HG03066 (cell line): ENCODE measurements at regions not wholly inside any gene's neighbourhood (a gene's known extent, or its start where the extent isn't known, plus 50 kb on each side); places are given as distances from the start of the nearest gene placed in this dataset.
"Not testable (repeated sequence)": the region's sequence is repeated elsewhere in the genome, so short reads cannot be mapped to it uniquely, and the experiment has no call there.

ENCODE experiments used
- ATAC-seq: cut with Tn5 transposase; IDR thresholded peaks from one replicate; pipeline ENCODE4 v1.9.1; 2021; ENCODE audit warnings: low read depth; ENCODE audit not compliant: unreplicated experiment

DNA sequence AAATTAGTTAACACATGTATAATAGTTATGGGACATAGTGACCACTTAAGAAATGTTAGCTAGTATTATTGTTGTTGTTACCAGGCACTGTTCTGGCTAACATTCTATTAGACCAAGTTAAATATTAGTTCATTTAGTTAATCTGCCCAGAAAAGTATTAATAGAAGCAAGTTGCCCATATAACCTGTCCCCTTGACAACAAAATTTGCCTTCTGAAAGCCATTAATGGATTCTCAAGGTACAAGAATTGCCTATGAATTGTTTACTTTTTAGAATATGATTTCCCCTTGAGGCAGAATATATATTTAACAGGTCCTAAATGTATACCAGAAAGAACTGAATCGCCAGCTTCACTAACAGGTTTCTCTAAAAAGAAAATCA lies 167.3 kb upstream of the TMCC3 start:
- ATAC-seq, result no peak

GRCh38 chr12:94817201-94817600 lies 166.8 kb upstream of the TMCC3 start:
- ATAC-seq, result not testable (repeated sequence)

GRCh38 chr12:94816746-94817145 lies 166.4 kb upstream of the TMCC3 start:
- not testable (repeated sequence) for ATAC-seq

GRCh38 chr12:94815958-94816357 lies 165.6 kb upstream of the TMCC3 start:
- no peak for ATAC-seq

- no peak for ATAC-seq
Observed at GRCh38 chr12:94815450-94815849, 165.1 kb upstream of the TMCC3 start.

GRCh38 chr12:94813314-94813713 lies 163.0 kb upstream of the TMCC3 start:
- ATAC-seq, result no peak

DNA sequence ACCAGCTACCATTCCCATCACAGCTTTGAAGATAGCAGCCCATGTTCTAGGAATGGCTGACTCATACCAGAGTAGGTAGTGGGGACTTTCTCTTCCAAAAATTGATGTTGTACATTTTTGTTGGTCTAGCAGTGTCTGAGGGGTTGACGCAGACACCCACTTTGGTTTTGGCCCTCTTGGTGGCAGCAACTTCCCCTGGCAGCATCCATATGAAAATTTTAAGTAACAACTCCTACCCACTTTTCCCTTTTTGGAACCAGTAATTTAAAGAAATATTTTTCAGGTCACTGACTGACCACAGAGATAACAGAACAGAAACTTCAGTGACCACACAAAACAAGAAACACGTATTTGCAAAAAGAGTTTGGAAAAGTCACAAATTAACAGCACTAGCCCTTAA lies 162.0 kb upstream of the TMCC3 start:
- ATAC-seq, result no peak

- no peak for ATAC-seq
Observed at GRCh38 chr12:94811611-94812010, 161.3 kb upstream of the TMCC3 start.

DNA sequence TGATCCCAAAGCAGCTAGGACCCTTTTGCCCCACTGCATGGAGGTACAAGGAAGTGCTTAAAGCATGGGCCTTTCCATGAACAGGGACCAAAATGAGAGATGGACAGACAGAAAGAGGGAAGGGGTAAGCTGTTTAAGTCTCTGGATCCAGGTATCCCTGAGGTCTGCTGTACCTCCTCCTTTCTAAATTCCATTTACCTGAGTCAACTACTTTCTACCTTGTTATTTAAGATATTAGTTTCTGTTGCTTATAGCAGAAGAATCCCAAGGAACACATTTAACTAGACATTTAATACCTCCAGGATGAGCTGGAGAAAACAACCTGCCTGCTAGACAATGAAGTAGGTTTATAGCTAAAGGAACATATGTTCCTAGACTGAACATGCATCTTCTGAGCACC lies 157.6 kb upstream of the TMCC3 start:
- no peak for ATAC-seq

GRCh38 chr12:94806617-94807016 lies 156.3 kb upstream of the TMCC3 start:
- no peak for ATAC-seq

GRCh38 chr12:94805749-94806529 lies 155.6 kb upstream of the TMCC3 start:
- ATAC-seq, result no peak

- no peak for ATAC-seq
Observed at GRCh38 chr12:94803939-94804338, 153.6 kb upstream of the TMCC3 start.

DNA sequence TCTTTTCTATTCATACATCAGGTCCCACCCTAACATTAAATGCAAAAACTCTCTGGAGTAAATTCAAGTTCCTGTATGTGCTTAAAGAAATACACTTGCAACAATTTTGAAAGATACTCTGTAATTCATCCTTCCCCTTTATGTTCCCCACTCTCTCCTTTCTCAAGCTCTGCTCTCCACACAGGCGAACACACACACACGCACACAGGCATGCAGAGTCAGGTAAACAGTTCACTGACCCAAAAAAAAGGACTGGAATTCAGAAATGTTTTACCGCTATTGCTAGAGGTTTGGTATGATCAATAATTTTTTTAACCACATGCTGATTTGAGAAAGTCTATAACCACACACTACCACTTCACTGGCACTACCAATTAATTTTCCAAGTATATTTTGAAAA lies 152.4 kb upstream of the TMCC3 start:
- no peak for ATAC-seq

DNA sequence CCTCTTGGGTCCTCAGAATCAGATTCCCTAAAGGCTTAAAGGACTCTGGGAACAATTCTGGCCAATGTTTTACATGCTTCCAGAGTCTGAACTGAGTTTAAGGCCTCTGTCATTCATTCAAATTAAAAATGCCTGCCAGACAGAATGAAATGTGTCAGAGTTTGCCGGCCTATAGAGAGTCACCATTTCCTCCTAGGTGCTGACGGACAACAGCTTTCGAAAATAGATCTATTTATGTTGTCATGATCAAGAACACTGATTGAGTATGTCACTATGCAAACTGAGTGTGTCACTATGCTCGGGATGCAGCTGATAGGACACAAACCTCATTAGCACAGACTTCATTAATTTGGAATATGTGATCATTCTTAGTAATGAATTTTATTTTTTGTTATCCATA lies 151.4 kb upstream of the TMCC3 start:
- ATAC-seq, result no peak

DNA sequence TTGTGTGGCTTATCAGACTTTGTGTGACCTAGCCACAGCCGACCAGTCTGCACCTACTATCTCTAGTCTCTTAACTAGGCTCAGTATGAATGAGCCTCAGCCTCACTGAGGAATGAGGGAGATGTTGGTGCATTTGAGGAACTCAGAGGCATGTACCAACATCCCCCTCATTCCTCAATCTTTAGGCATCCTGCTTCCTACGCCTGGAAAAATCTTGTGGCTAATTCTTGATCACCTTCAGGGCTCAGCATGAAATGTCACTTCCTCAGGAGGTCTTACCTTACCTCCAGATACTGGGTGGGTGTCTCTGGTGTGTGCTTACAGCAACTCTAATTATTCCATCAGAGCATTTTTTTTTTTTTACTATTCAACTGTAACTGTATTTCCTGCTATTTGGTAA lies 148.8 kb upstream of the TMCC3 start:
- no peak for ATAC-seq

- ATAC-seq, result no peak
Observed at GRCh38 chr12:94798113-94798512, 147.8 kb upstream of the TMCC3 start.

DNA sequence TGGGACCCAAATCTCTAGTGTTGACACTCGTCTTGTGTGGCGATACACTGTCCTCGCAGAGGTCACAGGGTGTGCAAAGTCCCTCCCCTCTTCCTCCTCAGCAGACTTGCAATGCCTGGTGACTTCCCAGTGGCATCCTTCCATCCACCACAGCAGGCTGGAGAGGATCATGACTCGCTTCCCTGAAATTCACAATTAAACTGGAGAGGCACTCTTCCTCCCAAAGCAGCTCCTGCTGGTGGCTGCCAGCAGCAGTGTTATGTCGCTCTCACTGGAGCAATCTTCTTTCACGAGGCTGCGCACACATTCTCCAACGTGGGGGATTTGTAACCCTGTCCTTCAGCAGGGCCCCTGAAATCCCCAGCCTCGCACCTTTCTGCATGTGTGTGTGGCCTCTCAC lies 145.2 kb upstream of the TMCC3 start:
- ATAC-seq, result no peak

- no peak for ATAC-seq
Observed at GRCh38 chr12:94795044-94795443, 144.7 kb upstream of the TMCC3 start.

GRCh38 chr12:94793191-94793595 lies 142.8 kb upstream of the TMCC3 start:
- no peak for ATAC-seq

DNA sequence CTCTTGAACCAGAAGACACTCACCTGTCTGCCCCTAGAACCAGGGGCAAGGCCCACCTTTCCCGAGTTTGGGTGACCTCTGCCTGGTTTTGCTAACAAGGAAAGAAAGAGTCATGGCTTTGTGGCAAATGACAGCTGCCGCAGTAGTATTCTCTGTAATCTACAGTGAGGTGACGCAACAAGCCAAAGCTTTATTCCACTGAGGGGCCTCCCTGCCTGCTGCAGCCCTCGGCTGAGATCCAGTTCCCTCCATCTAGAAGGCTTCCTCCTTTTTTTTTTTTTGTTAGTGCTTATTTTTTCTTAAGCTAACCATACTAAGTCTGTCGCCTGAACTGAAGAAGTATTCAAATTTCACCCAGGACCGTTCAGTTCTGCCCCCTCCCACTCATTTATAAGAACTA lies 142.3 kb upstream of the TMCC3 start:
- ATAC-seq, result no peak

GRCh38 chr12:94791933-94792332 lies 141.6 kb upstream of the TMCC3 start:
- ATAC-seq, result no peak

GRCh38 chr12:94790825-94791224 lies 140.5 kb upstream of the TMCC3 start:
- ATAC-seq, result no peak

- ATAC-seq, result no peak
Observed at GRCh38 chr12:94790370-94790769, 140.0 kb upstream of the TMCC3 start.
